ENCODE measurements at regions not wholly inside any gene's neighbourhood (a gene's known extent, or its start where the extent isn't known, plus 50 kb on each side); places are given as distances from the start of the nearest gene placed in this dataset.
A peak's percentile ranks its signal among the peaks of the same experiment; 100 is the strongest.

DNA sequence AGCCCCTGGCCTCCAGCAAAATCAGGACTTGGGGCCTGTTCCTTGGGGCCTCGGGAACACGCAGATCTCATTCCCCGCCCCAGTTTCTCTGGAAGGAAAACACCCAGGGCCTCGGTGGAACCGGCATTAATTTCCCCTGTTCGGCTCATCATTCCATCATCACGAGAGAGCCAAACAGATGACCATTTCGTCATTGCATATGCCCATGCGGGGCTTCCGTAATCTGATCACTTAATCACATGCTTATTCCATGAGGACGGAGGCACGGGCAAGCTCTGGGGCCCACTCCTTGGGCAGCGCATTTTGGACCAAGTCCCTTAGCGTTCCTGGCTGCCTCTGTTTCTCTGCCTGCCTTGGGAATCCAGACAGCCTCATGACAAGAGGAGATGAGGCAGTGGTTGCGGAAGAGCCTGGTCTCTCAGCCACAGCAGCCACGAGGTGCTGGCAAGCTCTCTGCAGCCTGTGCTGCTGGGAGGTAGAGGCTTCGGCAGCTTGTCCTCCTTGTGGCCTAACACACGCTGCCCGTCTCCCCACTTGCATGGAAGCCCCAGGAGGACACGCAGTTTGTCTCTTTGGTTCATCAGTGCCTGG, 65.0 kb upstream of the IER5L start:
- H3K27ac ChIP-seq = peak overlapping the region in 2 of 4 donors; percentile 37 to 46
- H3K4me1 ChIP-seq = no peaks in the 10 kb centered on the region
- TF ChIP-seq CTCF (IDR thresholded peaks at IDR 0.05) (no peak), POLR2AphosphoS5 (IDR thresholded peaks at IDR 0.05) (peak in 2 of 4 donors; percentile 6 to 40), EP300 (IDR thresholded peaks at IDR 0.05) (peak in 1 of 4 donors; percentile 13)
- intact Hi-C loops (cut with DNase I) = loop anchor here (5.0 kb wide), 1 partner anchor 111 kb away; no protein-coding TSS in a partner anchor
- H3K4me3 ChIP-seq = no peak overlapping the region
- no peaks in the 10 kb centered on the region for H3K36me3 ChIP-seq
- WGBS, 2 donors = 78% methylated on average over 20 of the region's 20 CpGs
- H3K9me3 ChIP-seq = no peaks in the 10 kb centered on the region
- H3K27me3 ChIP-seq = no peaks in the 10 kb centered on the region
- DNase-seq = peak; percentile 86

- H3K4me1 ChIP-seq = peaks cover 0 to 4% (median 2%) of the 10 kb centered on the region in 4 donors
- peak overlapping the region in 2 of 4 donors; percentile 37 to 46 for H3K27ac ChIP-seq
- no peak for DNase-seq
- no peaks in the 10 kb centered on the region for H3K36me3 ChIP-seq
- no peak overlapping the region for H3K4me3 ChIP-seq
- WGBS, 2 donors = 73 to 88% methylated on average over 15 of the region's 15 CpGs
- TF ChIP-seq POLR2AphosphoS5 (IDR thresholded peaks at IDR 0.05) (no peak), POLR2A (IDR thresholded peaks at IDR 0.05) (no peak), EP300 (IDR thresholded peaks at IDR 0.05) (no peak), CTCF (IDR thresholded peaks at IDR 0.05) (no peak)
- no peaks in the 10 kb centered on the region for H3K9me3 ChIP-seq
- no peaks in the 10 kb centered on the region for H3K27me3 ChIP-seq
- intact Hi-C loops (cut with DNase I) = loop anchor here (5.0 kb wide), 1 partner anchor 110 kb away; no protein-coding TSS in a partner anchor
Observed at GRCh38 chr9:129242191-129242941, 64.3 kb upstream of the IER5L start.

- WGBS, 2 donors = 91 to 93% methylated on average over 2 of the region's 2 CpGs
- H3K27me3 ChIP-seq = no peaks in the 10 kb centered on the region
- intact Hi-C loops (cut with DNase I) = loop anchor here (5.0 kb wide), 1 partner anchor 109 kb away; no protein-coding TSS in a partner anchor
- TF ChIP-seq CTCF (IDR thresholded peaks at IDR 0.05) (no peak), POLR2AphosphoS5 (IDR thresholded peaks at IDR 0.05) (no peak), EP300 (IDR thresholded peaks at IDR 0.05) (no peak), POLR2A (IDR thresholded peaks at IDR 0.05) (no peak)
- peaks cover 0 to 10% (median 8%) of the 10 kb centered on the region in 4 donors for H3K4me1 ChIP-seq
- H3K27ac ChIP-seq = no peak overlapping the region
- no peak for DNase-seq
- H3K9me3 ChIP-seq = no peaks in the 10 kb centered on the region
- H3K36me3 ChIP-seq = no peaks in the 10 kb centered on the region
- H3K4me3 ChIP-seq = no peak overlapping the region
Observed at GRCh38 chr9:129241725-129242124, 63.7 kb upstream of the IER5L start.

DNA sequence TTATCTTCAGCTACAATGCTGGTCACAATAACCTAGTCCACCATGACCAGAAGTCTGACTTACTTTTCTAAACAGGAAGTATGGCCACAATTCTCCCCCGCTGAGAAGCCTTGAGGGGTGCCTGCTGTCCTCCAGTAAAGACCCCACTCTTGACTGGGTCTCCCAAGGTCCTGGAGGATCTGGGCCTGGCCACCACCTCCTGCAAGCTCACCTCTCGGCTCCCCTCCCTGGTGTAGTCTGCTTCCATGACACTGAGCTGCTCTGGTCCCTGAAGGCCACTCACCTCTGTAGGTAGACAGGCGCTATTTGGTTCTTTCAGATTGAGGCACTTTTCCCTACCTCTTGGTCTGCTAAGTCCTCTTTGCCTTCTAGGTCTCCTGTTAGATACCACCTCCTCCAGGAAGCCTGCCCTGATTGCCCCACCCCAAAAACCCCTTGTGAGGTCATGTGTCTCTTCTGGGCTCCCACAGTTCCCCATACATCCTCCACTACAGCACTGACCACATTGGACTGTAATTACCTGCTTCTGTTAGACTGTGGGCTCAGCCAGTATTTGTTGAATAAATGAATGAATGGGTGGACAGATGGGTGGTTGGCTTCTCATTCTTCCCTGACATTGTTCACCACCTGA, 62.6 kb upstream of the IER5L start:
- Histone ChIP-seq H3K9me3 (no peaks in the 10 kb centered on the region), H3K36me3 (no peaks in the 10 kb centered on the region), H3K4me3 (no peak overlapping the region), H3K4me1 (peaks cover 0 to 10% (median 9%) of the 10 kb centered on the region in 4 donors), H3K27ac (no peak overlapping the region), H3K27me3 (no peaks in the 10 kb centered on the region)
- TF ChIP-seq EP300 (IDR thresholded peaks at IDR 0.05) (no peak), POLR2AphosphoS5 (IDR thresholded peaks at IDR 0.05) (no peak)
- no peak for DNase-seq
- intact Hi-C loops (cut with DNase I) = loop anchor here (5.0 kb wide), 1 partner anchor 108 kb away; no protein-coding TSS in a partner anchor
- WGBS, 2 donors = 93% methylated on average over 3 of the region's 3 CpGs

GRCh38 chr9:129239946-129240490, 62.0 kb upstream of the IER5L start:
- TF ChIP-seq POLR2A (IDR thresholded peaks at IDR 0.05) (no peak), POLR2AphosphoS5 (IDR thresholded peaks at IDR 0.05) (no peak), EP300 (IDR thresholded peaks at IDR 0.05) (no peak), CTCF (IDR thresholded peaks at IDR 0.05) (no peak)
- H3K36me3 ChIP-seq = no peaks in the 10 kb centered on the region
- intact Hi-C loops (cut with DNase I) = loop anchor here (5.0 kb wide), 1 partner anchor 108 kb away; no protein-coding TSS in a partner anchor
- peaks cover 0 to 10% (median 9%) of the 10 kb centered on the region in 4 donors for H3K4me1 ChIP-seq
- no peaks in the 10 kb centered on the region for H3K27me3 ChIP-seq
- H3K27ac ChIP-seq = no peak overlapping the region
- H3K4me3 ChIP-seq = no peak overlapping the region
- no peak for DNase-seq
- 86 to 89% methylated on average over 10 of the region's 10 CpGs for WGBS, 2 donors
- H3K9me3 ChIP-seq = no peaks in the 10 kb centered on the region
